ENCODE measurements at regions not wholly inside any gene's neighbourhood (a gene's known extent, or its start where the extent isn't known, plus 50 kb on each side); places are given as distances from the start of the nearest gene placed in this dataset.

- no peak overlapping the region for H3K4me3 ChIP-seq (ENCODE audit: low read length)
- no peaks in the 10 kb centered on the region for H4K20me1 ChIP-seq (ENCODE audit: insufficient read depth)
- no peaks in the 10 kb centered on the region for H3K27me3 ChIP-seq (ENCODE audit: insufficient read depth, low read depth, low read length)
- TF ChIP-seq POLR2AphosphoS5 (IDR thresholded peaks at IDR 0.05) (no peak), TAF1 (IDR thresholded peaks at IDR 0.05; ENCODE audit: low read depth) (no peak), EZH2 (IDR thresholded peaks at IDR 0.05; ENCODE audit: borderline replicate concordance, insufficient read depth, low read length, poor library complexity, severe bottlenecking) (no peak), EP300 (conservative IDR thresholded peaks at IDR 0.05; ENCODE audit: poor library complexity, severe bottlenecking) (no peak), SMC3 (conservative IDR thresholded peaks at IDR 0.05; ENCODE audit: poor library complexity) (no peak), CTCF (IDR thresholded peaks at IDR 0.05; ENCODE audit: poor library complexity, severe bottlenecking) (no peak), MXI1 (conservative IDR thresholded peaks at IDR 0.05; ENCODE audit: poor library complexity, severe bottlenecking) (no peak), RAD21 (conservative IDR thresholded peaks at IDR 0.05) (no peak), REST (IDR thresholded peaks at IDR 0.05; ENCODE audit: borderline replicate concordance) (no peak)
- no peak overlapping the region for H2AFZ ChIP-seq (ENCODE audit: low read depth, low read length)
- H3K9me3 ChIP-seq (ENCODE audit: low read length), result no peaks in the 10 kb centered on the region
- H3K79me2 ChIP-seq (replicated peaks; ENCODE audit: insufficient read depth, low read length), result no peaks in the 10 kb centered on the region
- no peak overlapping the region for H3K4me2 ChIP-seq (ENCODE audit: low read length)
- no peak overlapping the region for H3K9ac ChIP-seq (ENCODE audit: low read length)
- no peak overlapping the region for H3K27ac ChIP-seq (ENCODE audit: low read length)
- H3F3A ChIP-seq (ENCODE audit: insufficient read depth, low read length, poor library complexity, severe bottlenecking), result no peaks in the 10 kb centered on the region
- no peaks in the 10 kb centered on the region for H3K36me3 ChIP-seq (ENCODE audit: insufficient read depth, low read length)
- H3K9me2 ChIP-seq (ENCODE audit: insufficient read depth, low read length), result no peaks in the 10 kb centered on the region
Measured at GRCh38 chr15:70400766-70401541, 303.2 kb upstream of the TLE3 start.

GRCh38 chr15:70399204-70399603 lies 301.5 kb upstream of the TLE3 start:
- peaks cover 3% of the 10 kb centered on the region for H3K27me3 ChIP-seq (ENCODE audit: insufficient read depth, low read depth, low read length)
- no peak overlapping the region for H3K27ac ChIP-seq (ENCODE audit: low read length)
- H3F3A ChIP-seq (ENCODE audit: insufficient read depth, low read length, poor library complexity, severe bottlenecking), result no peaks in the 10 kb centered on the region
- H4K20me1 ChIP-seq (ENCODE audit: insufficient read depth), result no peaks in the 10 kb centered on the region
- H3K9ac ChIP-seq (ENCODE audit: low read length), result no peak overlapping the region
- no peak overlapping the region for H3K4me3 ChIP-seq (ENCODE audit: low read length)
- no peak overlapping the region for H2AFZ ChIP-seq (ENCODE audit: low read depth, low read length)
- no peak for TF ChIP-seq CTCF (IDR thresholded peaks at IDR 0.05; ENCODE audit: poor library complexity, severe bottlenecking)
- TF ChIP-seq EZH2 (IDR thresholded peaks at IDR 0.05; ENCODE audit: borderline replicate concordance, insufficient read depth, low read length, poor library complexity, severe bottlenecking), result no peak
- TF ChIP-seq POLR2AphosphoS5 (IDR thresholded peaks at IDR 0.05), result no peak
- TF ChIP-seq EP300 (conservative IDR thresholded peaks at IDR 0.05; ENCODE audit: poor library complexity, severe bottlenecking), result no peak
- no peak for TF ChIP-seq RAD21 (conservative IDR thresholded peaks at IDR 0.05)
- TF ChIP-seq REST (IDR thresholded peaks at IDR 0.05; ENCODE audit: borderline replicate concordance), result no peak
- TF ChIP-seq TAF1 (IDR thresholded peaks at IDR 0.05; ENCODE audit: low read depth), result no peak
- no peak for TF ChIP-seq MXI1 (conservative IDR thresholded peaks at IDR 0.05; ENCODE audit: poor library complexity, severe bottlenecking)
- TF ChIP-seq SMC3 (conservative IDR thresholded peaks at IDR 0.05; ENCODE audit: poor library complexity), result no peak
- no peaks in the 10 kb centered on the region for H3K9me2 ChIP-seq (ENCODE audit: insufficient read depth, low read length)
- no peaks in the 10 kb centered on the region for H3K79me2 ChIP-seq (replicated peaks; ENCODE audit: insufficient read depth, low read length)
- H3K9me3 ChIP-seq (ENCODE audit: low read length), result no peaks in the 10 kb centered on the region
- H3K36me3 ChIP-seq (ENCODE audit: insufficient read depth, low read length), result no peaks in the 10 kb centered on the region
- H3K4me2 ChIP-seq (ENCODE audit: low read length), result no peak overlapping the region

All from neural cell (in vitro differentiated cells).